CD4-positive, alpha-beta T cell treated with Interleukin-4 for 1 hour (primary cell): ENCODE measurements at regions not wholly inside any gene's neighbourhood (a gene's known extent, or its start where the extent isn't known, plus 50 kb on each side); places are given as distances from the start of the nearest gene placed in this dataset.
"Not testable (repeated sequence)": the region's sequence is repeated elsewhere in the genome, so short reads cannot be mapped to it uniquely, and the experiment has no call there.

Experiments used
- DNase-seq, 2 donors: peaks; one replicate each; pipeline ENCODE4 v3.0.0-alpha.2; 2020 to 2022

- DNase-seq: no peak
These were observed 930.2 kb upstream of the FOXG1 start for GRCh38 chr14:27836386-27836785.

GRCh38 chr14:27845241-27845850, 921.2 kb upstream of the FOXG1 start:
- DNase-seq: no peak

- DNase-seq: no peak
These were observed 920.7 kb upstream of the FOXG1 start for GRCh38 chr14:27845902-27846301.

- not testable (repeated sequence) for DNase-seq
These were observed 919.1 kb upstream of the FOXG1 start for GRCh38 chr14:27847480-27847879.

DNA sequence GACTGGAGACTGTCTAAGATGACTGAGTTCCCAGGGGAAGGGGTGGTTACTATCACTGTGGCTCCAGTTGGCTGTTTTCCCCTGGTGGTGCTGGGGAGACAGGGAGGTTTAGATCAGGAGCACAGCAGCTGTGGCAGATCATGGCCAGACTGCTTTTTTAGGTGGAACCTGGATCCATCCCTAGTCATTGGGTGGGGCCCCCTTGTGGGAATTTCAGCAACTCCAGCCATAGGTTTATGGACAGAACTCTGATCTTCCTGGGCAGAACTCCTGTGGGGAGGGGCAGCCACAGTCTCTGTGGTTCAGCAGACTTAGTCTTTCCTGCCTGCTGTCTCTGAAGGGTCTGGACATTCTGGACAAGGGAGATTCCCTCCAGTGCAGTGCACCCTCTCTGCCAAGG, 917.4 kb upstream of the FOXG1 start:
- not testable (repeated sequence) for DNase-seq

- no peak for DNase-seq
These were observed 903.9 kb upstream of the FOXG1 start for GRCh38 chr14:27862684-27863083.

- DNase-seq: no peak
These were observed 903.4 kb upstream of the FOXG1 start for GRCh38 chr14:27863166-27863565.

GRCh38 chr14:27881063-27881462, 885.5 kb upstream of the FOXG1 start:
- no peak for DNase-seq

DNA sequence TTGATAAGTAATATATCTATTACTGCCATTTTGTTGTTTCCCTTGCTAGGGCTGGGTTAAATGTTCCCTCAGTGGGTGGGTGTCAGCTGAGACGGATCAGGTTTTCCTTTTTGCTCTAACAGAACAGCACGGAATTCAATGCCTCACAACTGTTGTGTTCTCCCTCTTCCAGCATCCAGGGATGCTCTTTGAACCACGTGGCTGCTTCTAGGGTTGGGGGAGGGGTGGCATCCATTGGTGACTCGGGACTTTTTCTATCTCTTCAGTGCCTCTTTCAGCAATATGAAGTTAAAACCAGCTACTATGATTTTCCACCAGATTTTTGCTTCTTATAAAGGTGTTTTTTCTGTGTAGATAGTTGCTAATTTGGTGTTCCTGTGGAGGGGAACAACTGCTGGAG, 884.9 kb upstream of the FOXG1 start:
- DNase-seq: no peak

DNA sequence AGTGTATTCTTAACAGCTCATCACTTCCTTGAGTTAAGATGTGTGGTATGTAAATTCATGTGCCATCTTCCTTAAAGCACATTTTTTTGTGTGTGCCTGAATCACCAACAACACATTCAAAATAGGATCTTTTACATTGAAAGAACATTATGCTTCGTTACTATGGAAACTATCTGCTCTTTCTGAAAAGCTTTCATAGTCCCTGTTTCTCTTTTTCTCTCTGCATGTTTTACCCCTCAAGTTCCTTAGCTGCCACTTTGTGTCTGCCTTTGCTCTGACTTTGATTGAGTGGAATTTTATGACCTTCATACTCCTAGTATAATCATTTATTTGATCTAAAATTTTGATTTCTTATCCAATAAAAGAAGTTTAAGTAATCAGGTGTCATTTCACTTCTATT, 880.3 kb upstream of the FOXG1 start:
- DNase-seq: no peak

DNA sequence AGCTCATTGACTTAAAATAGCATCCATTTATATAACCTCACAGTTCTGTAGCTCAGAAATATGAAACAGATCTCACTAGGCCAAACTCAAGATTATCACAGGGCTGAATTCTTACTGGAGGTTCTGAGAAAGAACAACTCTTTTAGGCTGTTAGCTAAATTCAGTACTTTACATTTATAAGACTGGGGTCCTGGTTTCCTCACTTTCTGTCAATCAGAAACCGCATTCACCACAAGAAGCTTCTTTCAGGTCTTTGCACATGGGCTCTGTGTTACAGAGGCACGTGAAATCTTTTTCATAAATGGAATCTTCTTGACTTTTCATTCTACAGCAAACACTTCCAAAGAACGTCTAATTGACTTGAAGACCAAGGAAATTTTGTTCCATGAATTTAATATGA, 876.3 kb upstream of the FOXG1 start:
- DNase-seq: no peak

DNA sequence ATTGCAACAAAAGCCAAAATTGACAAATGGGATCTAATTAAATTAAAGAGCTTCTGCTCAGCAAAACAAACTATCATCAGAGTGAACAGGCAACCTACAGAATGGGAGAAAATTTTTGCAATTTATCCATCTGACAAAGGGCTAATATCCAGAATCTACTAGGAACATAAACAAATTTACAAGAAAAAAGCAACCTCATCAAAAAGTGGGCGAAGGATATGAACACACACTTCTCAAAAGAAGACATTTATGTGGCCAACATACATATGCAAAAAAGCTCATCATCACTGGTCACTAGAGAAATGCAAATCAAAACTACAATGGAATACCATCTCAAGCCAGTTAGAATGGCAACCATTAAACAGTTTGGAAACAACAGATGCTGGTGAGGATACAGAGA, 858.1 kb upstream of the FOXG1 start:
- DNase-seq: not testable (repeated sequence)

DNA sequence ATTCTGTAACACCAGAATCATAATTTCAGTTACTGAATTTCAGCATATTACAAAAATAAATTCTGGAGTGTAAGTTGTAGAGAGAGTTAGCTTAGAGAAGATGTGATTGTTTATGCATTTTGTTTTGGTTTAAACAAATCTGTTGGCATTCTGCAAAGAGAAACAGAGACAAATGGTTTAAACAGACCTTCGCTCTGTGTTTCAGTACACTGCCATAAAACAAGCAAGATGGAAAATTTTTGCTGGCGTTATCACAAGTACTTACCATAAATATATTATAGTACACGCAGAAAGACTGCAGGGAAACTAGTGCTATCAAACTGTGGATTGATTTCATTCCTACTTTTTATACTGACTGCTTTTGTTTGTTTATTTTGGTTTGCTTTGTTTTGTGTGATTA, 850.3 kb upstream of the FOXG1 start:
- no peak for DNase-seq

DNA sequence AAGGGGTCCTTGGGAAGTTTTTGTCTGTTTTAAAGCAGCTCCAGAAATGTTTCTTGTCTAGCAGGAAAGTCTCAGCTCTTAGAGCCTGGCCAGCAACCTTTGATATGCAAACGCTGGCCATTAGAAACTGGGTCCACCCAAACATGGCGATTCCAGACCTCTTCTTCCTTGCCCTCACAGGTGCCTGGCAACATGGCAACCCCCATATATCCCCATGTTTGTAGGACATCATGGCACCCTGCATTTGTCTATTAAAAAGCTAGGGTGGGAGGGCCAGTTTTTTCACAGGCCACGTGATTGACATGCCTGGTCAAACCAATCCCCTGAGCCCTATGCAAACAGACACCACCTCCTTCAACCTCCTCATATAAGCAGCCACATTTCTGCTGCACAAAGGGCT, 848.7 kb upstream of the FOXG1 start:
- no peak for DNase-seq

GRCh38 chr14:27927519-27927918, 839.1 kb upstream of the FOXG1 start:
- DNase-seq: no peak

DNA sequence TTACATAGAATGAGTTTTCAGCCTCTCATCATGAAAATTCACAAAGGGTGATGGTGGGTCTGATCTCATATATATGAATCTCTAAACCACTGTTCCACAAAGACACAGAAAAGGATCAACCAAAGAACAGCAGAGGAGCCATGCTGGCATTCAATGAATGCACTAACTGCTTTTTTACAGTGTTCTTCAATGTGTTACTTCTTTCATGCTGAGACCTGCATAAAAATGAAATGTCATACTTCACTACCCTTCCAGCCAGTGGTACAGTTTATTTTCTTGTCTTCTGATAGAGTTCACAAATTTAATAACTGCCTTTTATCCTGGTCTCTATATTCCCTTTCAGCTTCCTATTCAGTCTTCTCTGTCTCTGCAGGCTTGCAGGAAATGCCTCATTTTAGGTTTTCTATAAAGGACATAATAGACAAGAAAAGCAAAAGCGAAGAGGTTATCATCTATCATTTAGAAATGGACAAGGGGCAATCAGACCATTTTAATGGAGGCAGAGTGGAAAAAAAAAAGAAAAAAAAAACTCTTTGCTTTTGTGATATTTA, 836.7 kb upstream of the FOXG1 start:
- DNase-seq: no peak

GRCh38 chr14:27938392-27938791, 828.2 kb upstream of the FOXG1 start:
- DNase-seq: no peak

DNA sequence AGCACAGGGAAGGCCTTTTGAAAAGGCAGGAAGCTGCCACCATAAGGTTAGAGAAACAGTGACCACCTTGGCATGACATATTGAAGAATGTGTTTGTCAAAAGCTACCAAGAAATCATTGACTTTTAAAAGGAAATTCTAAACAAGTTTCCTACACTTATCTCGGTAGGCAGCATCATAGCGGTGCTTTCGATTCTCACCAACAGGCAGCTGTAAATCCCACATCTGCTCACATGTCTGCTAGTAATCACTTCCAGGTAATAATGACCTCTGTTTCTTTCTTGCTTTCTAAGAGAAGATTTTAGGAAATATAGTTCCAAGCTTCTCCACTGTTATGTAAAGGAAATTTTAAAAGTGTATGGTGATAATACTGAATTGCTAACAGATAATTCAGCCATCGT, 821.1 kb upstream of the FOXG1 start:
- DNase-seq: no peak

DNA sequence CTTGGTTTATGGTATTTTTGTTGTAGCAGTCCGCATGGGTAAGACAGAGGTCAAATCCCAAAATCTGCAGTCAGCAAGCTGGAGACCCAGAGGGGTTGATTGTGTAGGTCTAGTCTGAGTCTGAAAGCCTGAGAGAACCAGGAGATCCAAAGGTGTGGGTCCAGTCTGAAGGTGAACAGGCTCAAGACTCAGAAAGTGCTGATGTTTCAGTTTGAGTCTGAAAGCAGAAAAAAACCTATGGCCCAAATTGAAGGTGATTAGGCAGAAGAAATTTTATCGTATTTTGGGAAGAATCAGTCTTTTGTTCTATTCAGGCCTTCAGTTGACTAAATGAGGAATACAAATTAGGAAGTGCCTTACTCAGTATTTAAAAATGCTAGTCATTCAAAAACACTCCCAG, 807.8 kb upstream of the FOXG1 start:
- no peak for DNase-seq

DNA sequence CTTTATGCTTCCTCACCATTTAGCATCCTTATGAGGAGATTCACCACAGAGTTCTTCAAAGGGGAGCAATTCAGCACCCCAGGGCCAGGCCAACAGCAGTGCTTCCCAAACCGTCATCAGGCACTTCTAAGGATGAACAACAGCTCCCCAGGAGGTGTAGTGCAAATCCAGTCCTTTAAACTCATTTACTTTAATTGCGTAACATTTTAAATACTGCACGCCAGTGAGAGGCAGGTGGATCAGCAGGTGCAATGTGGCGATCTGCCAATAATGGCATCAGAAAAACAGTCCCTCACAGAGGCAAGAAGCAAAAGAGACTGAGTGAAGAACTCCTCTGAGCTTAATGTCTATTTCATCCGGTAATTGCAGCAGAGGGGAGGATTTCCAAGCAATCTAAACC, 770.9 kb upstream of the FOXG1 start:
- DNase-seq: no peak

- DNase-seq: no peak
These were observed 765.6 kb upstream of the FOXG1 start for GRCh38 chr14:28001002-28001401.

DNA sequence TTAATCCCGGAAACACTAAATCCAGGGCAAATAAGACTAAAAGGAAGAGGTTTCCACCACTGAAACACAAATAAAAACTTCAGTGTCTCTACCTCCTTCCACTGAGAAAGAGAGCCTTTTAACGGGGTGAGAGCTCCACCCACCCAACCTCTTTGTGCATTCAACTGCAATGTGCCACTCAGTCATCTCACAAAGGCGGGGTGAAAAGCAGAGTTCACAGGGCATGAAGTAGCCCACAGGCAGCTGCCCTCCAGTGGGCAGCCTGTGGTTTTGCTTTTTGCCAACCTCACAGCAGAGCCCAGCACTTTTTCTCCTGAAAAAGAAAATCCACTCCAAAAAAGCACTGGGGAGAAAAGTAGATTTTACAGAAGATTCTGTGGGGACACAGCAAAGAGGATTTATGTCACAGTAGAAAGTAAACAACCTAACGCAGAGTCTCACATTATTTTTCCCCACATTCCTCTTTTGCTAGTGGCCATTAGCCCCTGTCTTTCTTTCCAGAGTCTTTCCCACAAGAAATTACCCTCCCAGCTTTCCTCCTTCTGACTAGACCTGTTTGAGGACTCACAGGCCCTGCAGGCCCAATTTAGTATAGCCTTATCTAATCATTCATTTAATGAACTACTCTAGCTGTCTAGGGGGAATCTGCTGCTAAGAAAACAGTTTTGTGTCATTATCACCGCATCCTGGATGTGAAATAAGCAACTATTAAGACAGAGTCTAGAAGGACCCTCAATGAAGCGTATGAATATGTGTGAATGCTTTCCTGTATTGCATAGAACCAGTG, 753.8 kb upstream of the FOXG1 start:
- DNase-seq: no peak

GRCh38 chr14:28020112-28020511, 746.5 kb upstream of the FOXG1 start:
- no peak for DNase-seq

DNA sequence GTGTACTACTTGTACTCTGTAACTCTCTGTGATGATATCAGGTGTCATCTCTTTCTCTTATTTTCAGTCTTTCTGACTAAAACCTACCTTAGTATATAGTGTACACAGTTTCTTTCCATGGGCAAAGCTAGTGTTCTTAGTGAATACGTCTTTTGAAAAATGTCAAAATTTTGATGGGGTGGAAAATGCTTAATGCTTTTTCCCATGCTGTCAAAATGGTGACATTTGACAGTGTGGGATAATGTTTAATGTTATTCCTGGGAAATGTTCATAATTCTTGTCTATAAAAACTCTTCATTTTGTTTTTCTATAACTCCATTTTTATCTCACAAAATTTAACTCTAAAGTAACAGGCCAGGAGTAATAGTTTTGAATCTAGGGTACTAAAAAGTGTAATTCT, 742.7 kb upstream of the FOXG1 start:
- DNase-seq: no peak

DNA sequence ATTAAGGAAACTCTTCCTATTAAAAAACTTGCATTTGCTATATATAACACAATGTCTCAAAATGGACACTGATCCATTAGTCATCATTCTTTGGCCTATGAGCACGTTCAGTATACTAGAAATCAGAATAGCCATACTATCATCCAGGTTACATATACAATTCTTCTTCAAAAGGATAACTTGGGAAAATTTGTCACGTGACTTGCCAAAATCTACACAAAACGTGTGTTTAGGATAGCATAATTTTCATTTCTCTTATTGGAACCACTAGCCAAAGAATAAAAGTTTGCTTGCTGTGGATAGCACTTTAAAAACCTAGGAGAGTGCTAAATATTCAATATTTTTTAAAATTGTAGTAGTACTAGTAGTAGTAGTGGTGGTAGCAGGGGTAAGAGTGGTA, 714.3 kb upstream of the FOXG1 start:
- no peak for DNase-seq
